ENCODE measurements at regions not wholly inside any gene's neighbourhood (a gene's known extent, or its start where the extent isn't known, plus 50 kb on each side); places are given as distances from the start of the nearest gene placed in this dataset.
A peak's percentile ranks its signal among the peaks of the same experiment; 100 is the strongest.
"Not testable (repeated sequence)": the region's sequence is repeated elsewhere in the genome, so short reads cannot be mapped to it uniquely, and the experiment has no call there.

DNA sequence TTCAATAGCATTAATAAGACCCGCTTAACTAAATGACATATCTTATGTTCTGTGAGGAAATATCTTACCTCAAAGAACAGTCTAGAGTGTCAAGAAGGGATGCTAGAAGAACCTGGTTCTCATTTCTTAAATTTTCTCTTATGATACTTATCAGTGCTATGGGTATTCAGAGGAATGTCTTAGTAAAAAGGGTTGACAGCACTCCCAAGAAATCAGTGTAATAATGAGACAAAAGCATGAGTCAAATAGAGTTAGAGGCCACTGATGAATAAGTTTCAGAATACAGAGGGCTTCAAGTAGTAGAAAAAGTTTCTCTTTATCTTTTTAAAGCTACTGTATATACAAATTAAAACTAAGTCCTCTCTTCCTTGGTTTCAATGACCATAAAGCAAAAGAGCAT, 242.8 kb downstream of the GJA1 start:
- no peak overlapping the region for H2AFZ ChIP-seq (ENCODE audit: low read length)
- H3K4me1 ChIP-seq (ENCODE audit: insufficient read depth, low read length, poor library complexity, severe bottlenecking) = no peaks in the 10 kb centered on the region
- H3K79me2 ChIP-seq (ENCODE audit: insufficient read depth, low read length) = no peaks in the 10 kb centered on the region

DNA sequence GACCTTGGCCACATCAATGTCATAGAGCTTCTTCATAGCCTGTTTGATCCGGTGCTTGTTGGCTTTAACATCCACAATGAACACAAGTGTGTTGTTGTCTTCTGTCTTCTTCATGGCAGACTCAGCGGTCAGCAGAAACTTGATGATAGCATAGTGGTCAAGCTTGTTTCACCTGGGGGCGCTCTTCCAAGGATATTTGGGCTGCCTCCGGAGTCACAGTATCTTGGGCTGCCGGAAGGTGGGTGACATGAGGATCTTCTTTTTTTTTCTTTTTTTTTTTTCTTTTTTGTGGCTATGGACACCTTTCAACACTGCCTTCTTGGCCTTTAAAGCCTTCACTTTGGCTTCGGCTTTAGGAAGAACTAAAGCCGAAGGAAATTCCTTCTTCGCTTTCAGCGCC, 244.6 kb downstream of the GJA1 start:
- Histone ChIP-seq H3K4me3 (ENCODE audit: low read length, poor library complexity, severe bottlenecking) (no peak overlapping the region), H2AFZ (ENCODE audit: low read length) (no peak overlapping the region), H3K9me3 (ENCODE audit: insufficient read depth, low read depth, low read length) (no peaks in the 10 kb centered on the region), H3K9me2 (replicated peaks; ENCODE audit: low read depth, low read length) (no peaks in the 10 kb centered on the region), H3K36me3 (ENCODE audit: insufficient read depth, low read length) (no peaks in the 10 kb centered on the region), H3K9ac (ENCODE audit: low read depth, low read length, poor library complexity, severe bottlenecking) (no peak overlapping the region), H3K4me2 (ENCODE audit: low read depth, low read length, poor library complexity, severe bottlenecking) (no peak overlapping the region), H4K20me1 (ENCODE audit: insufficient read depth, low read length, poor library complexity, severe bottlenecking) (no peaks in the 10 kb centered on the region), H3K27me3 (ENCODE audit: insufficient read depth, low read length, poor library complexity, severe bottlenecking) (peaks cover 37% of the 10 kb centered on the region), H3F3A (ENCODE audit: low read depth) (no peaks in the 10 kb centered on the region), H3K79me2 (ENCODE audit: insufficient read depth, low read length) (no peaks in the 10 kb centered on the region), H3K4me1 (ENCODE audit: insufficient read depth, low read length, poor library complexity, severe bottlenecking) (no peaks in the 10 kb centered on the region)
- TF ChIP-seq, protein P1, sequence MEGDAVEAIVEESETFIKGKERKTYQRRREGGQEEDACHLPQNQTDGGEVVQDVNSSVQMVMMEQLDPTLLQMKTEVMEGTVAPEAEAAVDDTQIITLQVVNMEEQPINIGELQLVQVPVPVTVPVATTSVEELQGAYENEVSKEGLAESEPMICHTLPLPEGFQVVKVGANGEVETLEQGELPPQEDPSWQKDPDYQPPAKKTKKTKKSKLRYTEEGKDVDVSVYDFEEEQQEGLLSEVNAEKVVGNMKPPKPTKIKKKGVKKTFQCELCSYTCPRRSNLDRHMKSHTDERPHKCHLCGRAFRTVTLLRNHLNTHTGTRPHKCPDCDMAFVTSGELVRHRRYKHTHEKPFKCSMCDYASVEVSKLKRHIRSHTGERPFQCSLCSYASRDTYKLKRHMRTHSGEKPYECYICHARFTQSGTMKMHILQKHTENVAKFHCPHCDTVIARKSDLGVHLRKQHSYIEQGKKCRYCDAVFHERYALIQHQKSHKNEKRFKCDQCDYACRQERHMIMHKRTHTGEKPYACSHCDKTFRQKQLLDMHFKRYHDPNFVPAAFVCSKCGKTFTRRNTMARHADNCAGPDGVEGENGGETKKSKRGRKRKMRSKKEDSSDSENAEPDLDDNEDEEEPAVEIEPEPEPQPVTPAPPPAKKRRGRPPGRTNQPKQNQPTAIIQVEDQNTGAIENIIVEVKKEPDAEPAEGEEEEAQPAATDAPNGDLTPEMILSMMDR (conservative IDR thresholded peaks at IDR 0.05; ENCODE audit: low read length) = peak; percentile 19; the same call in 1 of the 2 replicates
- TF ChIP-seq EZH2phosphoT487 (IDR thresholded peaks at IDR 0.05; ENCODE audit: borderline replicate concordance) = no peak

More for the DNA sequence above, 242.8 kb downstream of the GJA1 start:
- TF ChIP-seq, protein P1 (conservative IDR thresholded peaks at IDR 0.05; ENCODE audit: low read length) = no peak
- TF ChIP-seq EZH2phosphoT487 (IDR thresholded peaks at IDR 0.05; ENCODE audit: borderline replicate concordance) = no peak
- H3K9me2 ChIP-seq (replicated peaks; ENCODE audit: low read depth, low read length) = no peaks in the 10 kb centered on the region
- H3K9me3 ChIP-seq (ENCODE audit: insufficient read depth, low read depth, low read length) = no peaks in the 10 kb centered on the region
- no peaks in the 10 kb centered on the region for H4K20me1 ChIP-seq (ENCODE audit: insufficient read depth, low read length, poor library complexity, severe bottlenecking)
- no peak overlapping the region for H3K9ac ChIP-seq (ENCODE audit: low read depth, low read length, poor library complexity, severe bottlenecking)
- H3K4me2 ChIP-seq (ENCODE audit: low read depth, low read length, poor library complexity, severe bottlenecking) = no peak overlapping the region
- H3K27me3 ChIP-seq (ENCODE audit: insufficient read depth, low read length, poor library complexity, severe bottlenecking) = peaks cover 19% of the 10 kb centered on the region
- no peak overlapping the region for H3K4me3 ChIP-seq (ENCODE audit: low read length, poor library complexity, severe bottlenecking)
- no peaks in the 10 kb centered on the region for H3K36me3 ChIP-seq (ENCODE audit: insufficient read depth, low read length)
- no peaks in the 10 kb centered on the region for H3F3A ChIP-seq (ENCODE audit: low read depth)

DNA sequence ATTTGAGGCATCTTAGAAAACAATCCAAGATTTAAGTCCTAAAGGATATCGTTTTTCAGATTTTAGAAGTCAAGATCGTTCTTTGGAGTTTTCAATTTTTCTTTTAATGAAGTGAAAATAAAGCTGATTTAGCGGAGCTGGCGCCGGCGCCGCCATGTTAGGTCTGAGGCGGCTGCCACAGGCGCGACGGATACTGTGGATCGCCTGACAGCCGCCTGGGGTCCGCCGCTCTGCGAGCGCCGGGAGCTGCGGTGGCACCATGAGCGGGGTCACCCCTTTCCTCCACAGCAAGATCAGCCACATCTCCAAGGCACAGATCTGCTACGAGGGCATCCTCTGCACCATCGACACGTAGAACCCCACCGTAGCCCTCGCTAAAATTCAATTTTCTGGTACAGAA, 247.2 kb downstream of the GJA1 start:
- no peak overlapping the region for H3K9ac ChIP-seq (ENCODE audit: low read depth, low read length, poor library complexity, severe bottlenecking)
- no peaks in the 10 kb centered on the region for H4K20me1 ChIP-seq (ENCODE audit: insufficient read depth, low read length, poor library complexity, severe bottlenecking)
- no peak overlapping the region for H3K4me3 ChIP-seq (ENCODE audit: low read length, poor library complexity, severe bottlenecking)
- no peak overlapping the region for H3K4me2 ChIP-seq (ENCODE audit: low read depth, low read length, poor library complexity, severe bottlenecking)
- no peaks in the 10 kb centered on the region for H3K36me3 ChIP-seq (ENCODE audit: insufficient read depth, low read length)
- no peaks in the 10 kb centered on the region for H3K9me2 ChIP-seq (replicated peaks; ENCODE audit: low read depth, low read length)
- H3K27me3 ChIP-seq (ENCODE audit: insufficient read depth, low read length, poor library complexity, severe bottlenecking) = peaks cover 49% of the 10 kb centered on the region
- H3K79me2 ChIP-seq (ENCODE audit: insufficient read depth, low read length) = no peaks in the 10 kb centered on the region
- H2AFZ ChIP-seq (ENCODE audit: low read length) = no peak overlapping the region
- no peaks in the 10 kb centered on the region for H3K9me3 ChIP-seq (ENCODE audit: insufficient read depth, low read depth, low read length)
- no peak for TF ChIP-seq EZH2phosphoT487 (IDR thresholded peaks at IDR 0.05; ENCODE audit: borderline replicate concordance)
- TF ChIP-seq, protein P1 (conservative IDR thresholded peaks at IDR 0.05; ENCODE audit: low read length) = no peak
- no peaks in the 10 kb centered on the region for H3F3A ChIP-seq (ENCODE audit: low read depth)
- H3K4me1 ChIP-seq (ENCODE audit: insufficient read depth, low read length, poor library complexity, severe bottlenecking) = no peaks in the 10 kb centered on the region

DNA sequence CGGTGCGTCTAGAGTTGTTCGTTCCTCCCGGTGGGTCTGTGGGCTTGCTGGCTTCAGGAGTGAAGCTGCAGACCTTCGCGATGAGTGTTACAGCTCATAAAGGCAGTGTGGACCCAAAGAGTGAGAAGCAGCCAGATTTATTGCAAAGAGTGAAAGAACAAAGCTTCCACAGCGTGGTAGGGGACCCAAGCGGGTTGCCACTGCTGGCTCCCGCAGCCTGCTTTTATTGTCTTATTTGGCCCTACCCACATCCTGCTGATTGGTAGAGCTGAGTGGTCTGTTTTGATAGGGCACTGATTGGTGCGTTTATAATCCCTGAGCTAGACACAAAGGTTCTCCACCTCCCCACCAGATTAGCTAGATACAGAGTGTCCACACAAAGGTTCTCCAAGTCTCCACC, 250.4 kb downstream of the GJA1 start:
- not testable (repeated sequence) for H2AFZ ChIP-seq (ENCODE audit: low read length); H3K79me2 ChIP-seq (ENCODE audit: insufficient read depth, low read length); H3K9me2 ChIP-seq (replicated peaks; ENCODE audit: low read depth, low read length)

More for the DNA sequence above, 250.4 kb downstream of the GJA1 start:
- peaks cover 65% of the 10 kb centered on the region for H3K27me3 ChIP-seq (ENCODE audit: insufficient read depth, low read length, poor library complexity, severe bottlenecking)
- not testable (repeated sequence) for H3K9me3 ChIP-seq (ENCODE audit: insufficient read depth, low read depth, low read length); H3K4me3 ChIP-seq (ENCODE audit: low read length, poor library complexity, severe bottlenecking); H3K9ac ChIP-seq (ENCODE audit: low read depth, low read length, poor library complexity, severe bottlenecking); H3F3A ChIP-seq (ENCODE audit: low read depth); H3K4me2 ChIP-seq (ENCODE audit: low read depth, low read length, poor library complexity, severe bottlenecking); H3K36me3 ChIP-seq (ENCODE audit: insufficient read depth, low read length); H4K20me1 ChIP-seq (ENCODE audit: insufficient read depth, low read length, poor library complexity, severe bottlenecking); H3K4me1 ChIP-seq (ENCODE audit: insufficient read depth, low read length, poor library complexity, severe bottlenecking)

All from Loucy (cell line).